Ishikawa (cell line): ENCODE measurements at regions not wholly inside any gene's neighbourhood (a gene's known extent, or its start where the extent isn't known, plus 50 kb on each side); places are given as distances from the start of the nearest gene placed in this dataset.

ENCODE experiments used
- EGR1 ChIP-seq: IDR thresholded peaks from 2 replicates; pipeline ENCODE4 v1.6.1; 2012
- TCF12 ChIP-seq: IDR thresholded peaks from 2 replicates; pipeline ENCODE4 v1.6.1; 2012; ENCODE audit warnings: low read depth
- YY1 ChIP-seq: IDR thresholded peaks from 2 replicates; pipeline ENCODE4 v1.6.1; 2012; ENCODE audit warnings: low read depth
- TF ChIP-seq, protein P1 (sequence below): IDR thresholded peaks from 2 replicates; pipeline ENCODE4 v1.6.1; 2012; ENCODE audit warnings: low read depth, mild to moderate bottlenecking
- TF ChIP-seq, protein P2 (sequence below): IDR thresholded peaks from 2 replicates; pipeline ENCODE4 v1.6.1; 2012

DNA sequence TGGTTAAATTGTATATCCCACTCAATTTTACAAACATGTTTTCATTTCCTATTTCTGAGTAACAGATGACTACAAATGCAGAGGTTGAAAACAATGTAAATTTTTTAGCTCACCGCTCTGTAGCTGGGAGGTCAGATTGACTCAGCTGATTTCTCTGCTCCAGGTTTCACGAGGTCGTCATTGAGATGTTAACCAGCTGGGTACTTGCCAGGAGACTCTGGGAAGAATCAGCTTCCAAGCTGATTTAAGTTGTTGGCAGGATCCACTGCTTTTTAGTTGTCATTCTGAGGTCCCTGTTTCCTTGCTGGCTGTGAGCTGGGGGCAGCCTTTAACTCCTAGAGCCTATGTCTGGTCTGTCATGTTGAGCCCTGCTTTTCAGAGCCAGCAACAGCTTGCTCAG is 864.3 kb upstream of the AGA start:
- TF ChIP-seq YY1 (no peak), TCF12 (no peak), EGR1 (no peak)
- TF ChIP-seq, protein P1, sequence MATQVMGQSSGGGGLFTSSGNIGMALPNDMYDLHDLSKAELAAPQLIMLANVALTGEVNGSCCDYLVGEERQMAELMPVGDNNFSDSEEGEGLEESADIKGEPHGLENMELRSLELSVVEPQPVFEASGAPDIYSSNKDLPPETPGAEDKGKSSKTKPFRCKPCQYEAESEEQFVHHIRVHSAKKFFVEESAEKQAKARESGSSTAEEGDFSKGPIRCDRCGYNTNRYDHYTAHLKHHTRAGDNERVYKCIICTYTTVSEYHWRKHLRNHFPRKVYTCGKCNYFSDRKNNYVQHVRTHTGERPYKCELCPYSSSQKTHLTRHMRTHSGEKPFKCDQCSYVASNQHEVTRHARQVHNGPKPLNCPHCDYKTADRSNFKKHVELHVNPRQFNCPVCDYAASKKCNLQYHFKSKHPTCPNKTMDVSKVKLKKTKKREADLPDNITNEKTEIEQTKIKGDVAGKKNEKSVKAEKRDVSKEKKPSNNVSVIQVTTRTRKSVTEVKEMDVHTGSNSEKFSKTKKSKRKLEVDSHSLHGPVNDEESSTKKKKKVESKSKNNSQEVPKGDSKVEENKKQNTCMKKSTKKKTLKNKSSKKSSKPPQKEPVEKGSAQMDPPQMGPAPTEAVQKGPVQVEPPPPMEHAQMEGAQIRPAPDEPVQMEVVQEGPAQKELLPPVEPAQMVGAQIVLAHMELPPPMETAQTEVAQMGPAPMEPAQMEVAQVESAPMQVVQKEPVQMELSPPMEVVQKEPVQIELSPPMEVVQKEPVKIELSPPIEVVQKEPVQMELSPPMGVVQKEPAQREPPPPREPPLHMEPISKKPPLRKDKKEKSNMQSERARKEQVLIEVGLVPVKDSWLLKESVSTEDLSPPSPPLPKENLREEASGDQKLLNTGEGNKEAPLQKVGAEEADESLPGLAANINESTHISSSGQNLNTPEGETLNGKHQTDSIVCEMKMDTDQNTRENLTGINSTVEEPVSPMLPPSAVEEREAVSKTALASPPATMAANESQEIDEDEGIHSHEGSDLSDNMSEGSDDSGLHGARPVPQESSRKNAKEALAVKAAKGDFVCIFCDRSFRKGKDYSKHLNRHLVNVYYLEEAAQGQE, result no peak
- TF ChIP-seq, protein P2, sequence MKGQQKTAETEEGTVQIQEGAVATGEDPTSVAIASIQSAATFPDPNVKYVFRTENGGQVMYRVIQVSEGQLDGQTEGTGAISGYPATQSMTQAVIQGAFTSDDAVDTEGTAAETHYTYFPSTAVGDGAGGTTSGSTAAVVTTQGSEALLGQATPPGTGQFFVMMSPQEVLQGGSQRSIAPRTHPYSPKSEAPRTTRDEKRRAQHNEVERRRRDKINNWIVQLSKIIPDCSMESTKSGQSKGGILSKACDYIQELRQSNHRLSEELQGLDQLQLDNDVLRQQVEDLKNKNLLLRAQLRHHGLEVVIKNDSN, result no peak
